SU-DHL-6 (cell line): ENCODE measurements at regions not wholly inside any gene's neighbourhood (a gene's known extent, or its start where the extent isn't known, plus 50 kb on each side); places are given as distances from the start of the nearest gene placed in this dataset.

Source experiments
- H2AFZ ChIP-seq: fragments of 200-600 bp; sonication (generic); 2 replicates; pipeline ENCODE4 v1.6.1; 2014; ENCODE audit warnings: low read depth, mild to moderate bottlenecking, moderate library complexity, mixed read lengths, antibody characterized with exemption, low read length; ENCODE audit not compliant: severe bottlenecking
- H3F3A ChIP-seq: fragments of 200-600 bp; shearing (Covaris generic); 2 replicates; pipeline ENCODE4 v1.6.0; 2016; ENCODE audit warnings: antibody characterized with exemption, mild to moderate bottlenecking; ENCODE audit not compliant: insufficient read depth
- H3K27ac ChIP-seq: fragments of 200-600 bp; sonication (generic); 2 replicates; pipeline ENCODE4 v1.5.1; 2016; ENCODE audit warnings: low read depth, mild to moderate bottlenecking, low read length, moderate library complexity, mixed read lengths
- H3K27me3 ChIP-seq: fragments of 200-600 bp; sonication (generic), shearing (Covaris generic); 2 replicates; pipeline ENCODE4 v1.6.0; 2014; ENCODE audit warnings: mild to moderate bottlenecking, low read length
- H3K36me3 ChIP-seq: fragments of 200-600 bp; sonication (generic); 2 replicates; pipeline ENCODE4 v1.6.1; 2014; ENCODE audit warnings: mild to moderate bottlenecking, low read length, mixed read lengths
- H3K4me2 ChIP-seq: fragments of 300-600, 200-600 bp; shearing (Covaris generic), sonication (generic); 2 replicates; pipeline ENCODE4 v1.6.0; 2014; ENCODE audit warnings: low read length, low read depth, mild to moderate bottlenecking; ENCODE audit not compliant: poor library complexity, severe bottlenecking
- H3K4me3 ChIP-seq: fragments of 200-600 bp; sonication (generic); 2 replicates; pipeline ENCODE4 v1.5.1; 2014; ENCODE audit warnings: antibody characterized with exemption, low read length, mild to moderate bottlenecking, mixed read lengths; ENCODE audit not compliant: insufficient read depth, poor library complexity, severe bottlenecking
- H3K79me2 ChIP-seq: fragments of 200-600 bp; sonication (generic); 2 replicates; pipeline ENCODE4 v1.6.1; 2014; ENCODE audit warnings: mild to moderate bottlenecking, low read length, moderate library complexity; ENCODE audit not compliant: insufficient read depth
- H3K9ac ChIP-seq: fragments of 200-600 bp; sonication (generic); 2 replicates; pipeline ENCODE4 v1.7.0; 2014; ENCODE audit warnings: mild to moderate bottlenecking, low read length
- H3K9me2 ChIP-seq: fragments of 200-600 bp; sonication (generic); replicated peaks from 2 replicates; pipeline ENCODE4 v1.6.1; 2014; ENCODE audit warnings: low read length; ENCODE audit not compliant: insufficient read depth
- H3K9me3 ChIP-seq: fragments of 200-600 bp; sonication (generic); 2 replicates; pipeline ENCODE4 v1.6.1; 2014; ENCODE audit warnings: low read length, mixed read lengths; ENCODE audit not compliant: insufficient read depth
- H4K20me1 ChIP-seq: fragments of 200-600 bp; sonication (generic); 2 replicates; pipeline ENCODE4 v1.6.1; 2014; ENCODE audit warnings: low read depth, mild to moderate bottlenecking, antibody characterized with exemption, low read length, moderate library complexity, mixed read lengths
- CTCF ChIP-seq: fragments of 200-600 bp; sonication (generic); IDR thresholded peaks from one replicate; pipeline ENCODE4 v1.5.1; 2017; ENCODE audit warnings: antibody characterized with exemption, mild to moderate bottlenecking, low read length, moderate library complexity; ENCODE audit not compliant: insufficient read depth, poor library complexity, severe bottlenecking
- EZH2phosphoT487 ChIP-seq: fragments of 200-600 bp; sonication (generic), shearing (Covaris generic); conservative IDR thresholded peaks from 2 replicates; pipeline ENCODE4 v1.6.1; 2018; ENCODE audit warnings: mild to moderate bottlenecking, antibody characterized with exemption, low read length, moderate library complexity, mixed read lengths

GRCh38 chr13:73292127-73292526, 233.3 kb downstream of the KLF5 start:
- no peak overlapping the region for H2AFZ ChIP-seq
- H3K27ac ChIP-seq: no peak overlapping the region
- no peaks in the 10 kb centered on the region for H3K79me2 ChIP-seq
- H3K4me3 ChIP-seq: no peak overlapping the region
- H3K36me3 ChIP-seq: no peaks in the 10 kb centered on the region
- no peaks in the 10 kb centered on the region for H3K9me3 ChIP-seq
- no peaks in the 10 kb centered on the region for H4K20me1 ChIP-seq
- no peaks in the 10 kb centered on the region for H3K27me3 ChIP-seq
- no peaks in the 10 kb centered on the region for H3F3A ChIP-seq
- no peak overlapping the region for H3K4me2 ChIP-seq
- no peak overlapping the region for H3K9ac ChIP-seq
- TF ChIP-seq CTCF (no peak), EZH2phosphoT487 (no peak)
- no peaks in the 10 kb centered on the region for H3K9me2 ChIP-seq

GRCh38 chr13:73290844-73291243, 232.0 kb downstream of the KLF5 start:
- no peak overlapping the region for H3K4me3 ChIP-seq
- no peaks in the 10 kb centered on the region for H3K9me3 ChIP-seq
- H3K4me2 ChIP-seq: no peak overlapping the region
- TF ChIP-seq CTCF (no peak), EZH2phosphoT487 (no peak)
- no peak overlapping the region for H3K27ac ChIP-seq
- no peaks in the 10 kb centered on the region for H3F3A ChIP-seq
- H3K9me2 ChIP-seq: no peaks in the 10 kb centered on the region
- no peak overlapping the region for H3K9ac ChIP-seq
- no peak overlapping the region for H2AFZ ChIP-seq
- no peaks in the 10 kb centered on the region for H3K79me2 ChIP-seq
- H4K20me1 ChIP-seq: no peaks in the 10 kb centered on the region
- no peaks in the 10 kb centered on the region for H3K27me3 ChIP-seq
- no peaks in the 10 kb centered on the region for H3K36me3 ChIP-seq

- no peak overlapping the region for H3K4me3 ChIP-seq
- TF ChIP-seq CTCF: no peak
- TF ChIP-seq EZH2phosphoT487: no peak
- no peaks in the 10 kb centered on the region for H3K9me2 ChIP-seq
- no peaks in the 10 kb centered on the region for H3K36me3 ChIP-seq
- H3K9me3 ChIP-seq: no peaks in the 10 kb centered on the region
- no peak overlapping the region for H3K27ac ChIP-seq
- H3F3A ChIP-seq: no peaks in the 10 kb centered on the region
- H3K4me2 ChIP-seq: no peak overlapping the region
- no peaks in the 10 kb centered on the region for H4K20me1 ChIP-seq
- H2AFZ ChIP-seq: no peak overlapping the region
- H3K9ac ChIP-seq: no peak overlapping the region
- no peaks in the 10 kb centered on the region for H3K79me2 ChIP-seq
- no peaks in the 10 kb centered on the region for H3K27me3 ChIP-seq
Measured at GRCh38 chr13:73288596-73288995, 229.8 kb downstream of the KLF5 start.
